Epidermal melanocyte (primary cell): ENCODE measurements at regions not wholly inside any gene's neighbourhood (a gene's known extent, or its start where the extent isn't known, plus 50 kb on each side); places are given as distances from the start of the nearest gene placed in this dataset.

ENCODE experiments used
- DNase-seq: peaks from one replicate; pipeline ENCODE4 v3.0.0; 2011; ENCODE audit warnings: low spot score; ENCODE audit not compliant: insufficient read length

GRCh38 chr4:136124251-136124745, 1408.0 kb downstream of the PCDH18 start:
- no peak for DNase-seq

GRCh38 chr4:136121426-136121825, 1410.9 kb downstream of the PCDH18 start:
- DNase-seq, result no peak

- DNase-seq, result no peak
Observed at GRCh38 chr4:136113921-136114320, 1418.4 kb downstream of the PCDH18 start.

GRCh38 chr4:136112116-136112515, 1420.2 kb downstream of the PCDH18 start:
- DNase-seq, result no peak

GRCh38 chr4:136106753-136107152, 1425.5 kb downstream of the PCDH18 start:
- DNase-seq, result no peak

- no peak for DNase-seq
Observed at GRCh38 chr4:136103616-136104015, 1428.7 kb downstream of the PCDH18 start.

GRCh38 chr4:136097676-136098075, 1434.6 kb downstream of the PCDH18 start:
- no peak for DNase-seq

- no peak for DNase-seq
Observed at GRCh38 chr4:136088211-136088867, 1444.0 kb downstream of the PCDH18 start.

GRCh38 chr4:136078976-136079375, 1453.3 kb downstream of the PCDH18 start:
- no peak for DNase-seq

- DNase-seq, result no peak
Observed at GRCh38 chr4:136056748-136057147, 1475.5 kb downstream of the PCDH18 start.

GRCh38 chr4:136055360-136055759, 1476.9 kb downstream of the PCDH18 start:
- no peak for DNase-seq

GRCh38 chr4:136036744-136037143, 1495.5 kb downstream of the PCDH18 start:
- DNase-seq, result peak; percentile 11

- no peak for DNase-seq
Observed at GRCh38 chr4:136032391-136032790, 1499.9 kb downstream of the PCDH18 start.

- DNase-seq, result no peak
Observed at GRCh38 chr4:136025540-136025939, 1506.8 kb downstream of the PCDH18 start.

GRCh38 chr4:136017556-136017955, 1514.7 kb downstream of the PCDH18 start:
- DNase-seq, result no peak

- no peak for DNase-seq
Observed at GRCh38 chr4:136012220-136012619, 1520.1 kb downstream of the PCDH18 start.

GRCh38 chr4:136009258-136009832, 1522.9 kb downstream of the PCDH18 start:
- no peak for DNase-seq

- DNase-seq, result no peak
Observed at GRCh38 chr4:136007991-136008390, 1524.3 kb downstream of the PCDH18 start.

GRCh38 chr4:136002316-136002715, 1530.0 kb downstream of the PCDH18 start:
- no peak for DNase-seq

GRCh38 chr4:136001791-136002190, 1530.5 kb downstream of the PCDH18 start:
- DNase-seq, result no peak

- DNase-seq, result no peak
Observed at GRCh38 chr4:136000246-136000645, 1532.0 kb downstream of the PCDH18 start.

GRCh38 chr4:135994360-135994759, 1537.9 kb downstream of the PCDH18 start:
- no peak for DNase-seq

GRCh38 chr4:135976860-135977259, 1555.4 kb downstream of the PCDH18 start:
- no peak for DNase-seq
